Neural cell (in vitro differentiated cells): ENCODE measurements at regions not wholly inside any gene's neighbourhood (a gene's known extent, or its start where the extent isn't known, plus 50 kb on each side); places are given as distances from the start of the nearest gene placed in this dataset.

ENCODE experiments used
- H2AFZ ChIP-seq: fragments of 200-600, 300-800 bp; sonication (generic), shearing (Covaris generic); 2 replicates; pipeline ENCODE4 v1.6.0; 2014; ENCODE audit warnings: low read depth, mild to moderate bottlenecking, antibody characterized with exemption, low read length, moderate library complexity
- H3F3A ChIP-seq: fragments of 200-600 bp; shearing (Covaris generic); 2 replicates; pipeline ENCODE4 v1.6.1; 2016; ENCODE audit warnings: mild to moderate bottlenecking, moderate library complexity, mixed read lengths, antibody characterized with exemption, low read length; ENCODE audit not compliant: insufficient read depth, poor library complexity, severe bottlenecking
- H3K27ac ChIP-seq: fragments of 200-600, 300-800 bp; sonication (generic), shearing (Covaris generic); 2 replicates; pipeline ENCODE4 v1.5.1; 2014; ENCODE audit warnings: mild to moderate bottlenecking, low read length, moderate library complexity
- H3K27me3 ChIP-seq: fragments of 300-800, 200-600 bp; sonication (generic), shearing (Covaris generic); 2 replicates; pipeline ENCODE4 v1.6.0; 2014; ENCODE audit warnings: mild to moderate bottlenecking, low read depth, low read length, moderate library complexity; ENCODE audit not compliant: insufficient read depth
- H3K36me3 ChIP-seq: fragments of 300-800, 200-600 bp; sonication (generic), shearing (Covaris generic); 2 replicates; pipeline ENCODE4 v1.5.1; 2014; ENCODE audit warnings: mild to moderate bottlenecking, antibody characterized with exemption, low read length, moderate library complexity; ENCODE audit not compliant: insufficient read depth
- H3K4me2 ChIP-seq: fragments of 300-800, 200-600 bp; sonication (generic), shearing (Covaris generic); 2 replicates; pipeline ENCODE4 v1.6.0; 2014; ENCODE audit warnings: mild to moderate bottlenecking, low read length
- H3K4me3 ChIP-seq: fragments of 300-800, 200-600 bp; sonication (generic), shearing (Covaris generic); 2 replicates; pipeline ENCODE4 v1.5.1; 2014; ENCODE audit warnings: mild to moderate bottlenecking, low read length, moderate library complexity
- H3K79me2 ChIP-seq: fragments of 200-600 bp; shearing (Covaris generic); replicated peaks from 2 replicates; pipeline ENCODE4 v1.6.0; 2014; ENCODE audit warnings: mild to moderate bottlenecking, low read length, moderate library complexity; ENCODE audit not compliant: insufficient read depth
- H3K9ac ChIP-seq: fragments of 300-800, 200-600 bp; sonication (generic), shearing (Covaris generic); 2 replicates; pipeline ENCODE4 v1.6.1; 2016; ENCODE audit warnings: mild to moderate bottlenecking, low read length, mixed read lengths
- H3K9me2 ChIP-seq: fragments of 200-600 bp; shearing (Covaris generic); 2 replicates; pipeline ENCODE4 v1.6.1; 2016; ENCODE audit warnings: mild to moderate bottlenecking, low read length, mixed read lengths; ENCODE audit not compliant: insufficient read depth
- H3K9me3 ChIP-seq: fragments of 200-600, 300-800 bp; sonication (generic), shearing (Covaris generic); 2 replicates; pipeline ENCODE4 v1.6.1; 2016; ENCODE audit warnings: mild to moderate bottlenecking, mixed run types, low read length, moderate library complexity, mixed read lengths
- H4K20me1 ChIP-seq: fragments of 200-600 bp; shearing (Covaris generic); 2 replicates; pipeline ENCODE4 v1.6.1; 2016; ENCODE audit warnings: mild to moderate bottlenecking, mixed run types; ENCODE audit not compliant: insufficient read depth
- CTCF ChIP-seq: fragments of 450-650 bp; IDR thresholded peaks from 2 replicates; pipeline ENCODE4 v1.5.1; 2014; ENCODE audit warnings: antibody characterized with exemption, mild to moderate bottlenecking, moderate library complexity; ENCODE audit not compliant: poor library complexity, severe bottlenecking
- EP300 ChIP-seq: fragments of 450-650 bp; conservative IDR thresholded peaks from 2 replicates; pipeline ENCODE4 v1.6.1; 2014; ENCODE audit warnings: antibody characterized with exemption, mild to moderate bottlenecking, moderate library complexity; ENCODE audit not compliant: poor library complexity, severe bottlenecking
- EZH2 ChIP-seq: fragments of 200-600, 300-800 bp; shearing (Covaris generic), sonication (generic); IDR thresholded peaks from 2 replicates; pipeline ENCODE4 v1.6.1; 2014; ENCODE audit warnings: antibody characterized with exemption, low read length, borderline replicate concordance, mild to moderate bottlenecking; ENCODE audit not compliant: insufficient read depth, poor library complexity, severe bottlenecking
- MXI1 ChIP-seq: fragments of 450-650 bp; conservative IDR thresholded peaks from 2 replicates; pipeline ENCODE4 v1.6.1; 2014; ENCODE audit warnings: antibody characterized with exemption, mild to moderate bottlenecking; ENCODE audit not compliant: poor library complexity, severe bottlenecking
- POLR2AphosphoS5 ChIP-seq: IDR thresholded peaks from 2 replicates; pipeline ENCODE4 v1.6.1; 2012
- RAD21 ChIP-seq: fragments of 450-650 bp; conservative IDR thresholded peaks from 2 replicates; pipeline ENCODE4 v1.6.1; 2014; ENCODE audit warnings: antibody characterized with exemption, mild to moderate bottlenecking, moderate library complexity
- REST ChIP-seq: IDR thresholded peaks from 2 replicates; pipeline ENCODE4 v1.6.1; 2012; ENCODE audit warnings: borderline replicate concordance
- SMC3 ChIP-seq: fragments of 450-650 bp; conservative IDR thresholded peaks from 2 replicates; pipeline ENCODE4 v1.6.1; 2014; ENCODE audit warnings: antibody characterized with exemption, mild to moderate bottlenecking, moderate library complexity; ENCODE audit not compliant: poor library complexity
- TAF1 ChIP-seq: IDR thresholded peaks from 2 replicates; pipeline ENCODE4 v1.6.1; 2012; ENCODE audit warnings: low read depth

GRCh38 chr5:161022151-161022550, 170.1 kb upstream of the ATP10B start:
- no peak overlapping the region for H3K9ac ChIP-seq
- no peak overlapping the region for H3K4me2 ChIP-seq
- H4K20me1 ChIP-seq: no peaks in the 10 kb centered on the region
- H2AFZ ChIP-seq: no peak overlapping the region
- H3K36me3 ChIP-seq: no peaks in the 10 kb centered on the region
- no peaks in the 10 kb centered on the region for H3K27me3 ChIP-seq
- H3K79me2 ChIP-seq: no peaks in the 10 kb centered on the region
- no peak overlapping the region for H3K4me3 ChIP-seq
- H3F3A ChIP-seq: no peaks in the 10 kb centered on the region
- no peaks in the 10 kb centered on the region for H3K9me3 ChIP-seq
- no peak for TF ChIP-seq RAD21
- TF ChIP-seq SMC3: no peak
- TF ChIP-seq REST: no peak
- no peak for TF ChIP-seq TAF1
- TF ChIP-seq EZH2: no peak
- no peak for TF ChIP-seq EP300
- TF ChIP-seq CTCF: no peak
- TF ChIP-seq MXI1: no peak
- TF ChIP-seq POLR2AphosphoS5: no peak
- H3K9me2 ChIP-seq: no peaks in the 10 kb centered on the region
- H3K27ac ChIP-seq: no peak overlapping the region

GRCh38 chr5:161009817-161010216, 157.8 kb upstream of the ATP10B start:
- Histone ChIP-seq H3K9me2 (no peaks in the 10 kb centered on the region), H3F3A (no peaks in the 10 kb centered on the region), H3K9me3 (peaks cover 1% of the 10 kb centered on the region), H2AFZ (no peak overlapping the region), H3K79me2 (no peaks in the 10 kb centered on the region), H3K36me3 (no peaks in the 10 kb centered on the region), H3K27ac (no peak overlapping the region), H3K27me3 (no peaks in the 10 kb centered on the region), H4K20me1 (no peaks in the 10 kb centered on the region), H3K4me3 (no peak overlapping the region), H3K4me2 (no peak overlapping the region), H3K9ac (no peak overlapping the region)
- TF ChIP-seq REST (no peak), RAD21 (no peak), EZH2 (no peak), CTCF (no peak), SMC3 (no peak), EP300 (no peak), POLR2AphosphoS5 (no peak), TAF1 (no peak), MXI1 (no peak)
